GM18519 (cell line): ENCODE measurements at regions not wholly inside any gene's neighbourhood (a gene's known extent, or its start where the extent isn't known, plus 50 kb on each side); places are given as distances from the start of the nearest gene placed in this dataset.

ENCODE experiments used
- ATAC-seq: cut with Tn5 transposase; IDR thresholded peaks from one replicate; pipeline ENCODE4 v1.9.1; 2021; ENCODE audit warnings: mild to moderate bottlenecking, moderate library complexity; ENCODE audit not compliant: unreplicated experiment, low FRiP score

- ATAC-seq = no peak
These were observed 202.4 kb downstream of the SAMD5 start for GRCh38 chr6:147710890-147711289.

- ATAC-seq = no peak
These were observed 203.0 kb downstream of the SAMD5 start for GRCh38 chr6:147711476-147711875.

- ATAC-seq = no peak
These were observed 204.4 kb downstream of the SAMD5 start for GRCh38 chr6:147712841-147713240.

GRCh38 chr6:147715035-147715434 lies 206.5 kb downstream of the SAMD5 start:
- ATAC-seq = no peak

- ATAC-seq = no peak
These were observed 207.9 kb downstream of the SAMD5 start for GRCh38 chr6:147716434-147716833.

GRCh38 chr6:147717991-147718390 lies 209.5 kb downstream of the SAMD5 start:
- ATAC-seq = no peak

- no peak for ATAC-seq
These were observed 213.7 kb downstream of the SAMD5 start for GRCh38 chr6:147722158-147722557.

GRCh38 chr6:147724454-147724853 lies 216.0 kb downstream of the SAMD5 start:
- no peak for ATAC-seq

- ATAC-seq = no peak
These were observed 217.9 kb downstream of the SAMD5 start for GRCh38 chr6:147726342-147726741.

- ATAC-seq = no peak
These were observed 220.4 kb downstream of the SAMD5 start for GRCh38 chr6:147728903-147729302.

- ATAC-seq = no peak
These were observed 225.2 kb downstream of the SAMD5 start for GRCh38 chr6:147733686-147734085.

- ATAC-seq = no peak
These were observed 225.7 kb downstream of the SAMD5 start for GRCh38 chr6:147734151-147734550.

- no peak for ATAC-seq
These were observed 227.4 kb downstream of the SAMD5 start for GRCh38 chr6:147735924-147736323.

GRCh38 chr6:147737115-147737514 lies 228.6 kb downstream of the SAMD5 start:
- no peak for ATAC-seq

- ATAC-seq = no peak
These were observed 229.6 kb downstream of the SAMD5 start for GRCh38 chr6:147738099-147738498.

GRCh38 chr6:147738516-147739162 lies 230.1 kb downstream of the SAMD5 start:
- no peak for ATAC-seq

- ATAC-seq = no peak
These were observed 231.8 kb downstream of the SAMD5 start for GRCh38 chr6:147740326-147740725.

GRCh38 chr6:147740916-147741315 lies 232.4 kb downstream of the SAMD5 start:
- ATAC-seq = no peak

- ATAC-seq = no peak
These were observed 232.9 kb downstream of the SAMD5 start for GRCh38 chr6:147741389-147741788.

- no peak for ATAC-seq
These were observed 233.9 kb downstream of the SAMD5 start for GRCh38 chr6:147742440-147742839.

GRCh38 chr6:147744012-147744411 lies 235.5 kb downstream of the SAMD5 start:
- no peak for ATAC-seq

GRCh38 chr6:147749331-147749730 lies 240.8 kb downstream of the SAMD5 start:
- ATAC-seq = no peak

GRCh38 chr6:147750413-147750812 lies 241.9 kb downstream of the SAMD5 start:
- ATAC-seq = no peak
